ENCODE measurements at regions not wholly inside any gene's neighbourhood (a gene's known extent, or its start where the extent isn't known, plus 50 kb on each side); places are given as distances from the start of the nearest gene placed in this dataset.

- no peak for TF ChIP-seq CTCF (IDR thresholded peaks at IDR 0.05)
- TF ChIP-seq ZBTB43 (CRISPR knock-in tag; IDR thresholded peaks at IDR 0.05) = no peak
- TF ChIP-seq FOXP4 (CRISPR knock-in tag; IDR thresholded peaks at IDR 0.05) = no peak
- TF ChIP-seq ZNF232 (CRISPR knock-in tag; IDR thresholded peaks at IDR 0.05) = no peak
- no peak for TF ChIP-seq AFF4 (CRISPR knock-in tag; IDR thresholded peaks at IDR 0.05; ENCODE audit: borderline replicate concordance)
- TF ChIP-seq IRF2 (CRISPR knock-in tag; IDR thresholded peaks at IDR 0.05; ENCODE audit: borderline replicate concordance, low read depth) = no peak
- TF ChIP-seq HMGXB4 (CRISPR knock-in tag; IDR thresholded peaks at IDR 0.05) = no peak
- TF ChIP-seq NR2C2 (CRISPR knock-in tag; IDR thresholded peaks at IDR 0.05) = no peak
- no peak for TF ChIP-seq NFATC4 (CRISPR knock-in tag; IDR thresholded peaks at IDR 0.05)
- TF ChIP-seq, protein P1, sequence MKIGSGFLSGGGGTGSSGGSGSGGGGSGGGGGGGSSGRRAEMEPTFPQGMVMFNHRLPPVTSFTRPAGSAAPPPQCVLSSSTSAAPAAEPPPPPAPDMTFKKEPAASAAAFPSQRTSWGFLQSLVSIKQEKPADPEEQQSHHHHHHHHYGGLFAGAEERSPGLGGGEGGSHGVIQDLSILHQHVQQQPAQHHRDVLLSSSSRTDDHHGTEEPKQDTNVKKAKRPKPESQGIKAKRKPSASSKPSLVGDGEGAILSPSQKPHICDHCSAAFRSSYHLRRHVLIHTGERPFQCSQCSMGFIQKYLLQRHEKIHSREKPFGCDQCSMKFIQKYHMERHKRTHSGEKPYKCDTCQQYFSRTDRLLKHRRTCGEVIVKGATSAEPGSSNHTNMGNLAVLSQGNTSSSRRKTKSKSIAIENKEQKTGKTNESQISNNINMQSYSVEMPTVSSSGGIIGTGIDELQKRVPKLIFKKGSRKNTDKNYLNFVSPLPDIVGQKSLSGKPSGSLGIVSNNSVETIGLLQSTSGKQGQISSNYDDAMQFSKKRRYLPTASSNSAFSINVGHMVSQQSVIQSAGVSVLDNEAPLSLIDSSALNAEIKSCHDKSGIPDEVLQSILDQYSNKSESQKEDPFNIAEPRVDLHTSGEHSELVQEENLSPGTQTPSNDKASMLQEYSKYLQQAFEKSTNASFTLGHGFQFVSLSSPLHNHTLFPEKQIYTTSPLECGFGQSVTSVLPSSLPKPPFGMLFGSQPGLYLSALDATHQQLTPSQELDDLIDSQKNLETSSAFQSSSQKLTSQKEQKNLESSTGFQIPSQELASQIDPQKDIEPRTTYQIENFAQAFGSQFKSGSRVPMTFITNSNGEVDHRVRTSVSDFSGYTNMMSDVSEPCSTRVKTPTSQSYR (CRISPR knock-in tag; IDR thresholded peaks at IDR 0.05) = no peak
- no peak for TF ChIP-seq PRRX2 (CRISPR knock-in tag; IDR thresholded peaks at IDR 0.05)
- TF ChIP-seq, protein P2, sequence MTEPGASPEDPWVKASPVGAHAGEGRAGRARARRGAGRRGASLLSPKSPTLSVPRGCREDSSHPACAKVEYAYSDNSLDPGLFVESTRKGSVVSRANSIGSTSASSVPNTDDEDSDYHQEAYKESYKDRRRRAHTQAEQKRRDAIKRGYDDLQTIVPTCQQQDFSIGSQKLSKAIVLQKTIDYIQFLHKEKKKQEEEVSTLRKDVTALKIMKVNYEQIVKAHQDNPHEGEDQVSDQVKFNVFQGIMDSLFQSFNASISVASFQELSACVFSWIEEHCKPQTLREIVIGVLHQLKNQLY (CRISPR knock-in tag; IDR thresholded peaks at IDR 0.05) = no peak
- no peak for TF ChIP-seq CREM (CRISPR knock-in tag; IDR thresholded peaks at IDR 0.05)
- TF ChIP-seq, protein P3, sequence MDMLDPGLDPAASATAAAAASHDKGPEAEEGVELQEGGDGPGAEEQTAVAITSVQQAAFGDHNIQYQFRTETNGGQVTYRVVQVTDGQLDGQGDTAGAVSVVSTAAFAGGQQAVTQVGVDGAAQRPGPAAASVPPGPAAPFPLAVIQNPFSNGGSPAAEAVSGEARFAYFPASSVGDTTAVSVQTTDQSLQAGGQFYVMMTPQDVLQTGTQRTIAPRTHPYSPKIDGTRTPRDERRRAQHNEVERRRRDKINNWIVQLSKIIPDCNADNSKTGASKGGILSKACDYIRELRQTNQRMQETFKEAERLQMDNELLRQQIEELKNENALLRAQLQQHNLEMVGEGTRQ (CRISPR knock-in tag; IDR thresholded peaks at IDR 0.05) = no peak
Measured at GRCh38 chr13:60850526-60850925, 453.5 kb downstream of the TDRD3 start.

Measured in WTC11 (cell line).